GM23248 (cell line): ENCODE measurements at regions not wholly inside any gene's neighbourhood (a gene's known extent, or its start where the extent isn't known, plus 50 kb on each side); places are given as distances from the start of the nearest gene placed in this dataset.

Source experiments
- DNase-seq: peaks from one replicate; pipeline ENCODE4 v3.0.0-alpha.2; 2015
- H2AFZ ChIP-seq: fragments of 200-600 bp; sonication (generic); 2 replicates; pipeline ENCODE4 v1.6.1; 2016; ENCODE audit warnings: antibody characterized with exemption
- H3F3A ChIP-seq: fragments of 200-600 bp; sonication (generic); 2 replicates; pipeline ENCODE4 v1.6.1; 2016; ENCODE audit warnings: mild to moderate bottlenecking, antibody characterized with exemption, mixed run types; ENCODE audit not compliant: insufficient read depth
- H3K27ac ChIP-seq: fragments of 200-600 bp; sonication (generic); 2 replicates; pipeline ENCODE4 v1.5.1; 2016; ENCODE audit warnings: mild to moderate bottlenecking
- H3K27me3 ChIP-seq: fragments of 200-600 bp; sonication (generic); replicated peaks from 2 replicates; pipeline ENCODE4 v1.6.1; 2016; ENCODE audit warnings: mild to moderate bottlenecking; ENCODE audit not compliant: insufficient read depth
- H3K36me3 ChIP-seq: fragments of 200-600 bp; sonication (generic); 2 replicates; pipeline ENCODE4 v1.6.1; 2016; ENCODE audit warnings: low read depth, mild to moderate bottlenecking
- H3K4me1 ChIP-seq: fragments of 200-600 bp; sonication (generic); 2 replicates; pipeline ENCODE4 v1.6.1; 2016; ENCODE audit warnings: mild to moderate bottlenecking; ENCODE audit not compliant: insufficient read depth
- H3K4me2 ChIP-seq: fragments of 200-600 bp; sonication (generic); one replicate; pipeline ENCODE4 v1.6.1; 2016; ENCODE audit warnings: mild to moderate bottlenecking; ENCODE audit not compliant: unreplicated experiment
- H3K4me3 ChIP-seq: fragments of 200-600 bp; sonication (generic); 2 replicates; pipeline ENCODE4 v1.5.1; 2016; ENCODE audit warnings: mild to moderate bottlenecking
- H3K79me2 ChIP-seq: fragments of 200-600 bp; sonication (generic); 2 replicates; pipeline ENCODE4 v1.6.1; 2016; ENCODE audit warnings: mild to moderate bottlenecking; ENCODE audit not compliant: insufficient read depth
- H3K9ac ChIP-seq: fragments of 200-600 bp; sonication (generic); 2 replicates; pipeline ENCODE4 v1.6.1; 2016; ENCODE audit warnings: mild to moderate bottlenecking
- H3K9me2 ChIP-seq: fragments of 200-600 bp; sonication (generic); 2 replicates; pipeline ENCODE4 v1.6.1; 2016; ENCODE audit warnings: mixed run types, mild to moderate bottlenecking, moderate library complexity; ENCODE audit not compliant: insufficient read depth
- H3K9me3 ChIP-seq: fragments of 200-600 bp; sonication (generic); one replicate; pipeline ENCODE4 v1.6.1; 2017; ENCODE audit warnings: low read depth
- H4K20me1 ChIP-seq: fragments of 200-600 bp; sonication (generic); 2 replicates; pipeline ENCODE4 v1.6.0; 2016; ENCODE audit not compliant: insufficient read depth
- EZH2 ChIP-seq: fragments of 200-600 bp; sonication (generic); IDR thresholded peaks from 2 replicates; pipeline ENCODE4 v1.6.1; 2018; ENCODE audit warnings: antibody characterized with exemption, mild to moderate bottlenecking; ENCODE audit not compliant: insufficient read depth, poor library complexity, severe bottlenecking
- EZH2phosphoT487 ChIP-seq: fragments of 200-600 bp; sonication (generic); IDR thresholded peaks from 2 replicates; pipeline ENCODE4 v1.6.1; 2018; ENCODE audit warnings: antibody characterized with exemption, moderate library complexity, mild to moderate bottlenecking, low read depth; ENCODE audit not compliant: insufficient read depth
- WGBS, 2 experiments: methylation state at CpG; one replicate each; pipeline ENCODE4 v1.1.6; 2015 to 2017; ENCODE audit warnings: low lambda C conversion rate in 2 of 2, low coverage in 1 of 2; ENCODE audit errors: missing lambda C conversion rate in 2 of 2; 5-methylcytosine and 5-hydroxymethylcytosine counted together
- in situ Hi-C: fragments of 300-500 bp; cut with MboI; formaldehyde crosslinking; loops from 2 replicates; pipeline ENCODE4 v1.15.0; 2020

DNA sequence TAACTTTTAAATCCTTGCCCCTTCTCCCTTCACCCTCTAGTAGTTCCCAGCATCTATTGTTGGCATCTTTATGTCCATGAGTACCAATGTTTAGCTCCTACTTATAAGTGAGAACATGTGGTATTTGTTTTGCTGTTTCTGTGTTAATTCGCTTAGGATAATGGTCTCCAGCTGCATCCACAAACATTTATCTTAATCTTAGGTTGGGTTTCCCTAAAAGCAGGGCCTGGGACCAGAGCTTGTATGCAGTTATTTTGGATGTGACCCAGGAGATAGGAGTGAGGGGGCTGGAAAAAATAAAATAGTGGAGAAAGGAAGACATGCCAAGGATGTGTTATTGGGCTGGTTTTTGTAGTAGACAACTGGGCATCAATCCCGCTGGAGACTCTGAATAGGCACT is 571.8 kb downstream of the CCSER2 start:
- Histone ChIP-seq H3K9me3 (no peaks in the 10 kb centered on the region), H3K9ac (no peak overlapping the region), H3K4me1 (no peaks in the 10 kb centered on the region), H3K4me3 (no peak overlapping the region), H4K20me1 (no peaks in the 10 kb centered on the region), H2AFZ (no peak overlapping the region), H3K79me2 (no peaks in the 10 kb centered on the region), H3K27me3 (no peaks in the 10 kb centered on the region), H3F3A (no peaks in the 10 kb centered on the region), H3K4me2 (no peak overlapping the region), H3K36me3 (no peaks in the 10 kb centered on the region), H3K27ac (no peak overlapping the region), H3K9me2 (no peaks in the 10 kb centered on the region)
- no peak for TF ChIP-seq EZH2
- no peak for TF ChIP-seq EZH2phosphoT487
- no peak for DNase-seq
- in situ Hi-C loops, result no loop called here
- WGBS, 2 experiments, result 2 to 5% methylated on average over 2 of the region's 2 CpGs

DNA sequence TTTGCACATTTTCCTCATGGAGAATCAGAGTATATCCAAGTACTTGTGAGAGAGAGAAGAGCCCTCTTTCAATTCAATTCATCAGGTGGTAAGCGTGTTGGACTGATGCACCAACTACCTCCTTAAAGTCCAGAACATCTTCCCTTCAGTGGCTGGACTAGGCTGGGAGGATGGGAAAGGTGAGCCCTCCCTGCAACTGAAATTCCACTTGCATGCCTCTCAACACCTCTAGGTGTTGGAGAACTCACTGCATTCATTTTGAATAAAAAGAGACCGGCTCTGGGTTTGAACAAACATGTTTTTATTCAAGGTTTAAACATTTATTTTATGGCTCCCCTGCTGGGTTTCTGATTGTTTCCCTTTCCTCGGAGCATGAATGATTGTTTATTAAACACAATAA is 573.5 kb downstream of the CCSER2 start:
- H3K27ac ChIP-seq, result no peak overlapping the region
- H3K4me3 ChIP-seq, result no peak overlapping the region
- DNase-seq, result no peak
- H3K9me3 ChIP-seq, result no peaks in the 10 kb centered on the region
- no peak overlapping the region for H3K4me2 ChIP-seq
- TF ChIP-seq EZH2 (no peak), EZH2phosphoT487 (no peak)
- H3K9ac ChIP-seq, result no peak overlapping the region
- in situ Hi-C loops, result no loop called here
- 16 to 20% methylated on average over 3 of the region's 3 CpGs for WGBS, 2 experiments
- H3K36me3 ChIP-seq, result no peaks in the 10 kb centered on the region
- H3K4me1 ChIP-seq, result no peaks in the 10 kb centered on the region
- no peaks in the 10 kb centered on the region for H3K27me3 ChIP-seq
- no peaks in the 10 kb centered on the region for H3K79me2 ChIP-seq
- H3F3A ChIP-seq, result no peaks in the 10 kb centered on the region
- no peaks in the 10 kb centered on the region for H4K20me1 ChIP-seq
- no peaks in the 10 kb centered on the region for H3K9me2 ChIP-seq
- no peak overlapping the region for H2AFZ ChIP-seq

DNA sequence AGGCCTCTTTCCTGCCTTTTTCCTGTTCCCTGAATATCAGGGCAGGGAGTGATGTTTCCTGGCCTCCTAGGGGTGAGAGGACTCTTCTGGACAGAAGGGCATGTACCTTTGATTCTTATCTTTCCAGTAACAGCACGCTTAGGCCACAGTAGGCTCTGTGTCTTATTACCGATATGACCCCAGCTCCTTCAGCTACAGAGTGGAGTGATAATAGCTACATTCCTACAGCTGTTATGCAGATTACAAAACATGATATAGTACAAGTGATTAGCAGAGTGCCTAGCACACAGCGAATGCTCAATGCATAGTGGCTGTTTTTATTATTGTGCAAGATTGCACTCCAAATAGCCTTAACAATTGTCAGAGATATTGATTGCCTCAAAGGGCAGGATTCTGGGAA is 574.2 kb downstream of the CCSER2 start:
- Histone ChIP-seq H3K9ac (no peak overlapping the region), H3K9me2 (no peaks in the 10 kb centered on the region), H3K4me2 (no peak overlapping the region), H3K36me3 (no peaks in the 10 kb centered on the region), H3K4me3 (no peak overlapping the region), H3K27ac (no peak overlapping the region), H3K79me2 (no peaks in the 10 kb centered on the region), H2AFZ (no peak overlapping the region), H3F3A (no peaks in the 10 kb centered on the region), H4K20me1 (no peaks in the 10 kb centered on the region), H3K27me3 (no peaks in the 10 kb centered on the region), H3K4me1 (no peaks in the 10 kb centered on the region), H3K9me3 (no peaks in the 10 kb centered on the region)
- 24 to 26% methylated on average over 3 of the region's 3 CpGs for WGBS, 2 experiments
- no peak for TF ChIP-seq EZH2
- TF ChIP-seq EZH2phosphoT487, result no peak
- in situ Hi-C loops, result no loop called here
- DNase-seq, result no peak

DNA sequence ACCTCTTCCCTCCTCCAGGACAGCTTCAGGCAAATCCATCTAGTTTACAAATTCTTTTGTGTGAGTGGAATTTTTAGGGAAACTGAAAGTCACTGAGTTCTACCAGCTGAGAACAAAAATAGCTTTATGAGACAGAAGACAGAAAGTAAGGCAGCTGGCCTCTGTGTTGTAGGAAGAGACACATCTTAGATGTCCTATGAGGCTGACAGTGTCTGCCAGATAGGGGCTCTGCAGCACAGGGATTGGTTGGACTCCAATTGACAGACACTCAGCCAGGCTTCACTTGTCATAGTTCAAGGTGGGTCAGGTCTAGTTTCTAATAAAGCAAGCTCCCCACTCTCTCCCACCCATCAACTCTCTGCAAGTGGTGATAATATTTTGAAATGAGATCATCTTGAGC is 574.9 kb downstream of the CCSER2 start:
- H3K4me1 ChIP-seq, result no peaks in the 10 kb centered on the region
- H3K79me2 ChIP-seq, result no peaks in the 10 kb centered on the region
- no peaks in the 10 kb centered on the region for H3K9me3 ChIP-seq
- H3K4me2 ChIP-seq, result no peak overlapping the region
- no peaks in the 10 kb centered on the region for H3K9me2 ChIP-seq
- H4K20me1 ChIP-seq, result no peaks in the 10 kb centered on the region
- no peaks in the 10 kb centered on the region for H3K27me3 ChIP-seq
- no peak for TF ChIP-seq EZH2
- TF ChIP-seq EZH2phosphoT487, result no peak
- H3K36me3 ChIP-seq, result no peaks in the 10 kb centered on the region
- H2AFZ ChIP-seq, result no peak overlapping the region
- H3K9ac ChIP-seq, result no peak overlapping the region
- no peak overlapping the region for H3K4me3 ChIP-seq
- no peak overlapping the region for H3K27ac ChIP-seq
- in situ Hi-C loops, result no loop called here
- no peaks in the 10 kb centered on the region for H3F3A ChIP-seq
- no peak for DNase-seq

DNA sequence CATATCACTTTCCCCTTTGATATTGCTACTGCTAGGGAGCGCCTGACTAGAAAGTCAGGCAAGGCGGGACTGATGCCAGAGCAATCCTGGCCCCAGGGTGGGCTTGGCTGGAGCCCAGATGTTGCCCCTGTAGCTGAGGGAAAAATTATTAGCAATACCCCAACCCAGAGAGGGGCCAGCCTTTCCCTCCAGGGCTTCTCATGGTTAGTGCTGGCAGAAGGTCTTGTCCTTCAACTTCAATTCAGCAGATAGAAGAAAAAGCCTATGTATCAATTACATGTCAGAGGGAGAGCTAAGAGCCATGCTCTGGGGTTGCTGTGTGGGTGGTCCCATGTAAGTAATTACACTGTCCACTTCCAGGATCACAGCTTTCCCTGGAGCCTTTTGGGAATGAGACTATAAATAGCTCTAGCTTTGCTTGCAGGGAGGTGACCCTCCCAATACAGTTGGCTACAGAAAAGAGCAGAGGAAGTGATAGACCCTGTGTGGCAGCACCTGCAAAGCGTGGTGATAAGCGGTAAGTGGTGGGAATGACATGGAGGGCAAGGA is 579.1 kb downstream of the CCSER2 start:
- no peaks in the 10 kb centered on the region for H3K9me3 ChIP-seq
- no peaks in the 10 kb centered on the region for H3K27me3 ChIP-seq
- TF ChIP-seq EZH2, result no peak
- TF ChIP-seq EZH2phosphoT487, result no peak
- H3K4me1 ChIP-seq, result no peaks in the 10 kb centered on the region
- no peak overlapping the region for H2AFZ ChIP-seq
- no peak for DNase-seq
- 40 to 42% methylated on average over 4 of the region's 4 CpGs for WGBS, 2 experiments
- no peaks in the 10 kb centered on the region for H4K20me1 ChIP-seq
- no peak overlapping the region for H3K27ac ChIP-seq
- no peaks in the 10 kb centered on the region for H3K36me3 ChIP-seq
- no peak overlapping the region for H3K9ac ChIP-seq
- in situ Hi-C loops, result no loop called here
- no peak overlapping the region for H3K4me3 ChIP-seq
- H3F3A ChIP-seq, result no peaks in the 10 kb centered on the region
- H3K79me2 ChIP-seq, result no peaks in the 10 kb centered on the region
- H3K9me2 ChIP-seq, result no peaks in the 10 kb centered on the region
- no peak overlapping the region for H3K4me2 ChIP-seq
